Cardiac muscle cell (in vitro differentiated cells and primary cell): ENCODE measurements at regions not wholly inside any gene's neighbourhood (a gene's known extent, or its start where the extent isn't known, plus 50 kb on each side); places are given as distances from the start of the nearest gene placed in this dataset.

Experiments
- DNase-seq, 2 donors: peaks; one replicate each; pipeline versions ENCODE4 v3.0.0 to v3.0.0-alpha.2; 2010 to 2017; ENCODE audit warnings: low read depth in 1 of 2, low spot score in 1 of 2
- H3K27ac ChIP-seq: fragments of 200-600 bp; sonication (generic); 2 replicates; pipeline ENCODE4 v1.5.1; 2016
- H3K27me3 ChIP-seq: fragments of 200-600 bp; sonication (generic); 2 replicates; pipeline ENCODE4 v1.6.0; 2016; ENCODE audit warnings: control low read depth
- H3K36me3 ChIP-seq: fragments of 200-600 bp; sonication (generic); 2 replicates; pipeline ENCODE4 v1.5.1; 2016; ENCODE audit warnings: control low read depth
- H3K4me1 ChIP-seq: fragments of 200-600 bp; sonication (generic); 2 replicates; pipeline ENCODE4 v1.8.1; 2017; ENCODE audit warnings: low read depth, mild to moderate bottlenecking, mixed run types
- H3K4me3 ChIP-seq: fragments of 200-600 bp; sonication (generic); 2 replicates; pipeline ENCODE4 v1.5.1; 2016; ENCODE audit warnings: mild to moderate bottlenecking
- H3K9me3 ChIP-seq: fragments of 200-600 bp; sonication (generic); 2 replicates; pipeline ENCODE4 v1.5.1; 2017; ENCODE audit warnings: low read depth, mild to moderate bottlenecking, control low read depth
- CTCF ChIP-seq: IDR thresholded peaks from 2 replicates; pipeline ENCODE4 v1.5.1; 2012; ENCODE audit warnings: low read depth, mild to moderate bottlenecking, low read length

- Histone ChIP-seq H3K36me3 (no peaks in the 10 kb centered on the region), H3K9me3 (no peaks in the 10 kb centered on the region), H3K27ac (no peak overlapping the region), H3K27me3 (no peaks in the 10 kb centered on the region), H3K4me3 (no peak overlapping the region), H3K4me1 (peaks cover 3% of the 10 kb centered on the region)
- no peak for TF ChIP-seq CTCF
- DNase-seq: no peak
These were observed 73.9 kb downstream of the MATN1 start for GRCh38 chr1:30649321-30649991.

DNA sequence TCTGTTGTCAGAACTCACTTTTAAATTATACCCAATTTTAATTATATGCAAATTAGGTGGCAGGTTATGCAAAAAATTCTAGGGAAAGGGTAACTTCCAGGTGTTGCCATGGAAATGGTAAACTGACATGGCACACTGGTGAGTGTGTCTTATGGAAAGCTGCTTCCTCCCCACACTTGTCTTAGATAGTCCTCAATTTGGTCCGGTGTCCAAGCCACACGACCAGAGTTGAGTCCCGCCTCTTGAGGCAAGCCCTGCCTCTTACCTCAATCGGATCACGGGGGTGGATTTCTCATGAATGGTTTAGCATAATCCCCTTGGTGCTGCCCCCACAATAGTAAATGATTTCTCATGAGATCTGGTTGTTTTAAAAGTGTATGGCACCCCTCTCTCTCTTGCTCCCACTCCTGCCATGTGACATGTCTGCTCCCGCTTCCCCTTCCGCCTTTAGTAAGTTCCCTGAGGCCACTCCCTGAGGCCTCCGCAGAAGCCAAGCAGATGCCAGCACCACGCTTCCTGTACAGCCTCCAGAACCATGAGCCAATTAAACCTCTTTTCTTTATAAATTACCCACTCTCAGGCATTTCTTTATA lies 74.9 kb downstream of the MATN1 start:
- TF ChIP-seq CTCF: no peak
- no peak for DNase-seq
- H3K27ac ChIP-seq: no peak overlapping the region

DNA sequence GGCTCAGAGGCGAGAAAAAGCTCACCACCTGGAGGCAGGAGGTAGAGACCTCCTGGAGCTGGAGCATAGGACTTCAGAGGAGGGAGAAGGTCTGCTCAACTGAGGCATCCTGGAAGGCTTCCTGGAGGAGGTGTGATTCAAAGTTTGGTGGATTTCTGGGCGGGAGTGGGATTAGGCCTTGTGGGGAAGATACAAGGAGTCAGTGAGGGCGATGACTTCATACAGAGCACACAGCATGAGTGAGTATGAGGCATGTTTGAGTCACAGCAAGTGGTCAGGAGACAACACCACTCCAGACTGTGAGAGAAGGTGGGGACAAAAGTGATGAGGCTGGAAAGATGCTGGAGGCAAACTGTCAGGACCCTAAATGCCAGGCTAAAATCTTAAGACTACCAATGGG lies 77.6 kb downstream of the MATN1 start:
- no peak overlapping the region for H3K4me3 ChIP-seq

More for the DNA sequence above, 74.9 kb downstream of the MATN1 start:
- Histone ChIP-seq H3K36me3 (no peaks in the 10 kb centered on the region), H3K4me1 (peaks cover 3% of the 10 kb centered on the region), H3K4me3 (no peak overlapping the region), H3K27me3 (peaks cover 4% of the 10 kb centered on the region), H3K9me3 (no peaks in the 10 kb centered on the region)

GRCh38 chr1:30642391-30643120 lies 80.8 kb downstream of the MATN1 start:
- Histone ChIP-seq H3K36me3 (no peaks in the 10 kb centered on the region), H3K4me1 (no peaks in the 10 kb centered on the region), H3K27ac (no peak overlapping the region), H3K4me3 (no peak overlapping the region), H3K27me3 (peaks cover 4% of the 10 kb centered on the region), H3K9me3 (no peaks in the 10 kb centered on the region)
- no peak for TF ChIP-seq CTCF
- DNase-seq: no peak

More for the DNA sequence above, 77.6 kb downstream of the MATN1 start:
- no peaks in the 10 kb centered on the region for H3K9me3 ChIP-seq
- H3K27me3 ChIP-seq: peaks cover 4% of the 10 kb centered on the region
- H3K4me1 ChIP-seq: no peaks in the 10 kb centered on the region
- DNase-seq: no peak
- no peaks in the 10 kb centered on the region for H3K36me3 ChIP-seq
- TF ChIP-seq CTCF: no peak
- no peak overlapping the region for H3K27ac ChIP-seq

- Histone ChIP-seq H3K27me3 (peaks cover 4% of the 10 kb centered on the region), H3K4me3 (no peak overlapping the region), H3K9me3 (no peaks in the 10 kb centered on the region), H3K4me1 (no peaks in the 10 kb centered on the region), H3K27ac (no peak overlapping the region), H3K36me3 (no peaks in the 10 kb centered on the region)
- no peak for TF ChIP-seq CTCF
- no peak for DNase-seq
These were observed 81.6 kb downstream of the MATN1 start for GRCh38 chr1:30641572-30642353.
